ENCODE measurements at regions not wholly inside any gene's neighbourhood (a gene's known extent, or its start where the extent isn't known, plus 50 kb on each side); places are given as distances from the start of the nearest gene placed in this dataset.

DNA sequence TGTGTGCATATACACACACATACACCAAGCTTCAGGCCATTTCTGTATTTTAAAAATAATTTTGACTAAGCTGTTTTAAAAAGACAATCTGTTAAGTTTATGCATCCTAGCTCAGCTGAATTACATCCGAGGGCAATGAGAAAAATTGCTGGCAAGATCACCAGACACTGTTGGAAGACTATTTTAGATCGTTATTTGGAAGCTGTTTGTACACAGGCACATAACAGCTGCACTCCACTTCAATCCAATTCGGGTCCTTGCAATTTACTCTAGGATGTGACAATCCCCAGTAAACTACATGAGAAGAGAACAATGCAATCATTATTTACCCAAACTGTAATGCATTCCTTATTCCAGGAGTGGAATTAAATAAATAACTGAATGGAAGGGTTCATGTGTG, 79.3 kb upstream of the RASA1 start:
- H3K27ac Mint-ChIP-seq = no peak overlapping the region
- H3K9me3 Mint-ChIP-seq = no peaks in the 10 kb centered on the region
- no peak overlapping the region for H3K4me3 Mint-ChIP-seq
- H3K9me3 ChIP-seq (ENCODE audit: control insufficient read depth in 1 of 2, low read length in 2 of 2) = no peaks in the 10 kb centered on the region
- no peak for DNase-seq
- H3K4me1 ChIP-seq (ENCODE audit: insufficient read depth, low read length) = no peaks in the 10 kb centered on the region
- peaks cover 8 to 21% (median 14%) of the 10 kb centered on the region in 4 donors for H3K4me1 Mint-ChIP-seq
- POLR2A ChIA-PET (ENCODE audit: partially characterized antibody) = no interaction called here
- CTCF ChIA-PET (ENCODE audit: partially characterized antibody) = no interaction called here
- H3K27me3 Mint-ChIP-seq = no peaks in the 10 kb centered on the region
- intact Hi-C loops (cut with micrococcal nuclease) = no loop called here
- no peaks in the 10 kb centered on the region for H3K36me3 ChIP-seq (ENCODE audit: insufficient read depth, low read length)
- H3K27ac ChIP-seq (ENCODE audit: low read depth, low read length) = no peak overlapping the region
- no peaks in the 10 kb centered on the region for H3K27me3 ChIP-seq (ENCODE audit: insufficient read depth, low read length)
- no peak overlapping the region for H3K4me3 ChIP-seq (ENCODE audit: low read length in 2 of 2)
- H3K36me3 Mint-ChIP-seq = no peaks in the 10 kb centered on the region

DNA sequence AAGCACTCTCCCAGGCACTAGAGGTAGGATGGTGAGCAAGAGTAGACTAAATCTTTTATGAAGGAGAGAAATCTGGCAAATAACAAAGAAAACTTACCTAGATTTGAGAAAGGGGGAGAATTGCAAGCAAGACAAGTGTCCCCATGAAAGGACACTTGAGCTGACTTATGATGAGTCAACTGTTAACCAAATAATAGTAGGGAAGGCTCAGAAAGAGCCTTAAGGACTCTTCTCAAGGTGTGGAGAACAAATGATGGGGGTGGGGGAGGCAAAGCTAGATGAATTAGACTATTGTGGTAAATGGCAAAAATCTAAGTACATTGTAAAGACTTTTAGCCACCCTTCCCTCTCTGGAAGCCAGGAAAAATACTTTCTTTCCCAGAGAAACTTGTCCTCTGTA, 77.6 kb upstream of the RASA1 start:
- H3K36me3 Mint-ChIP-seq = no peaks in the 10 kb centered on the region
- CTCF ChIA-PET (ENCODE audit: partially characterized antibody) = no interaction called here
- Histone ChIP-seq H3K4me3 (ENCODE audit: low read length in 2 of 2) (no peak overlapping the region), H3K27me3 (ENCODE audit: insufficient read depth, low read length) (no peaks in the 10 kb centered on the region), H3K36me3 (ENCODE audit: insufficient read depth, low read length) (no peaks in the 10 kb centered on the region), H3K9me3 (ENCODE audit: control insufficient read depth in 1 of 2, low read length in 2 of 2) (no peaks in the 10 kb centered on the region), H3K27ac (ENCODE audit: low read depth, low read length) (no peak overlapping the region), H3K4me1 (ENCODE audit: insufficient read depth, low read length) (peaks cover 5% of the 10 kb centered on the region)
- H3K4me3 Mint-ChIP-seq = no peak overlapping the region
- H3K27me3 Mint-ChIP-seq = no peaks in the 10 kb centered on the region
- DNase-seq = no peak
- peaks cover 12 to 24% (median 15%) of the 10 kb centered on the region in 4 donors for H3K4me1 Mint-ChIP-seq
- intact Hi-C loops (cut with micrococcal nuclease) = no loop called here
- no peaks in the 10 kb centered on the region for H3K9me3 Mint-ChIP-seq
- H3K27ac Mint-ChIP-seq = no peak overlapping the region
- POLR2A ChIA-PET (ENCODE audit: partially characterized antibody) = no interaction called here

GRCh38 chr5:87190687-87191086, 77.0 kb upstream of the RASA1 start:
- intact Hi-C loops (cut with micrococcal nuclease) = no loop called here
- H3K4me3 ChIP-seq (ENCODE audit: low read length in 2 of 2) = no peak overlapping the region
- Mint-ChIP-seq H3K9me3 (no peaks in the 10 kb centered on the region), H3K27me3 (no peaks in the 10 kb centered on the region), H3K36me3 (no peaks in the 10 kb centered on the region), H3K27ac (no peak overlapping the region), H3K4me3 (no peak overlapping the region), H3K4me1 (peaks cover 18 to 31% (median 22%) of the 10 kb centered on the region in 4 donors)
- H3K36me3 ChIP-seq (ENCODE audit: insufficient read depth, low read length) = no peaks in the 10 kb centered on the region
- no peaks in the 10 kb centered on the region for H3K27me3 ChIP-seq (ENCODE audit: insufficient read depth, low read length)
- ChIA-PET CTCF (ENCODE audit: partially characterized antibody) (no interaction called here), POLR2A (ENCODE audit: partially characterized antibody) (no interaction called here)
- no peaks in the 10 kb centered on the region for H3K9me3 ChIP-seq (ENCODE audit: control insufficient read depth in 1 of 2, low read length in 2 of 2)
- DNase-seq = no peak
- H3K4me1 ChIP-seq (ENCODE audit: insufficient read depth, low read length) = peaks cover 12% of the 10 kb centered on the region
- H3K27ac ChIP-seq (ENCODE audit: low read depth, low read length) = no peak overlapping the region

DNA sequence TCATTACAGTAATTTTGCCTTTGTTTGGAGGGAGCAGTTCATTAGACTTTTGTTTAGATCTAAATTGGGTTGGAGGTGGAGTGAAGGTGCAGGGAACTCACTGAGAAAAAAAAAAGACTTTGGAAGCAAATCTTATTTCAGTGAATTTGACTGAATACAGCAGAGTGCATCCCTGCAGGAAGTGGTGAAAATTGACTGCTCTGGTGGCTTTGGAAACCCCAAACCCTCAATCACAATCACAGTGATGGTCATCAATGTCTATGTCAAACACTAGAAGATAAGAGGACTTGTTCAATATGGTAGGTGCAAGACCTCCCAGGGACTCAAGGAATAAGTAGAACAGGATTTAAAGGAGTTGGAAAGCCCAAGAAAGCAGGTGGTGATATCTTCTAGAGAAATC, 76.0 kb upstream of the RASA1 start:
- no peaks in the 10 kb centered on the region for H3K36me3 ChIP-seq (ENCODE audit: insufficient read depth, low read length)
- Mint-ChIP-seq H3K36me3 (no peaks in the 10 kb centered on the region), H3K27me3 (no peaks in the 10 kb centered on the region), H3K4me3 (no peak overlapping the region), H3K9me3 (no peaks in the 10 kb centered on the region), H3K27ac (no peak overlapping the region), H3K4me1 (peaks cover 18 to 33% (median 23%) of the 10 kb centered on the region in 4 donors)
- H3K4me1 ChIP-seq (ENCODE audit: insufficient read depth, low read length) = peaks cover 13% of the 10 kb centered on the region
- no peak overlapping the region for H3K27ac ChIP-seq (ENCODE audit: low read depth, low read length)
- H3K4me3 ChIP-seq (ENCODE audit: low read length in 2 of 2) = no peak overlapping the region
- intact Hi-C loops (cut with micrococcal nuclease) = no loop called here
- no peaks in the 10 kb centered on the region for H3K9me3 ChIP-seq (ENCODE audit: control insufficient read depth in 1 of 2, low read length in 2 of 2)
- ChIA-PET POLR2A (ENCODE audit: partially characterized antibody) (no interaction called here), CTCF (ENCODE audit: partially characterized antibody) (no interaction called here)
- no peak for DNase-seq
- no peaks in the 10 kb centered on the region for H3K27me3 ChIP-seq (ENCODE audit: insufficient read depth, low read length)

DNA sequence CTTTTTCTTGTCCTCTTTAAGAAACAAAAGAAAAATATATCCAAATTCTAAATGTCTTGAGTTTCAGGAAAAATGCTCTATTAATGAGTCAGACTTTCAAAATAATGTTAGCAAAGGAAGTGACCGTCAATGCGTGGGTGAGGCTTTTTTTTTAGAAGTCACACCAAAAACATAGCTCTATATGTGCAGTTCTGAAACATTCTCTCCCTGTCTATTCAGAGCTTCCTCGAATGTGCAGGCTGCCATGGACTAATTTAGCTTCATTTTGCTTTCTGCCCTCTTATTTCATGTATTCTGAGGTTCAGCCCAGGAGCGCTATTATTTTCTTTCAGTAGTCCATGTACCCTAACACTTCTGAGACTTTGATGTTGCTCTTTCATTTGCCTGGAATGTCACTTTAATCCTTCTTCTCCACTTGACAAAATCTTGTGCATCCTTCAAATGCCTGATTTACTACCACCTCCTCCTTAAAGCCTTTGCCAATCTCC, 72.5 kb upstream of the RASA1 start:
- no peaks in the 10 kb centered on the region for H3K36me3 ChIP-seq (ENCODE audit: insufficient read depth, low read length)
- no peak overlapping the region for H3K27ac ChIP-seq (ENCODE audit: low read depth, low read length)
- peak overlapping the region in 1 of 7 donors; percentile 24 for H3K27ac Mint-ChIP-seq
- no peaks in the 10 kb centered on the region for H3K9me3 ChIP-seq (ENCODE audit: control insufficient read depth in 1 of 2, low read length in 2 of 2)
- DNase-seq = no peak
- peaks cover 16 to 33% (median 23%) of the 10 kb centered on the region in 4 donors for H3K4me1 Mint-ChIP-seq
- no peak overlapping the region for H3K4me3 ChIP-seq (ENCODE audit: low read length in 2 of 2)
- ChIA-PET CTCF (ENCODE audit: partially characterized antibody) (interaction anchor here (0.6 to 1.5 kb wide), 3 partner anchors 11 to 205 kb away, joined by 3 to 5 read pairs (median 3); no protein-coding TSS in a partner anchor), POLR2A (ENCODE audit: partially characterized antibody) (no interaction called here)
- H3K4me3 Mint-ChIP-seq = no peak overlapping the region
- H3K4me1 ChIP-seq (ENCODE audit: insufficient read depth, low read length) = peaks cover 13% of the 10 kb centered on the region
- H3K27me3 Mint-ChIP-seq = no peaks in the 10 kb centered on the region
- intact Hi-C loops (cut with micrococcal nuclease) = no loop called here
- H3K9me3 Mint-ChIP-seq = peaks cover 0 to 3% (median 0%) of the 10 kb centered on the region in 8 donors
- H3K27me3 ChIP-seq (ENCODE audit: insufficient read depth, low read length) = no peaks in the 10 kb centered on the region
- no peaks in the 10 kb centered on the region for H3K36me3 Mint-ChIP-seq

DNA sequence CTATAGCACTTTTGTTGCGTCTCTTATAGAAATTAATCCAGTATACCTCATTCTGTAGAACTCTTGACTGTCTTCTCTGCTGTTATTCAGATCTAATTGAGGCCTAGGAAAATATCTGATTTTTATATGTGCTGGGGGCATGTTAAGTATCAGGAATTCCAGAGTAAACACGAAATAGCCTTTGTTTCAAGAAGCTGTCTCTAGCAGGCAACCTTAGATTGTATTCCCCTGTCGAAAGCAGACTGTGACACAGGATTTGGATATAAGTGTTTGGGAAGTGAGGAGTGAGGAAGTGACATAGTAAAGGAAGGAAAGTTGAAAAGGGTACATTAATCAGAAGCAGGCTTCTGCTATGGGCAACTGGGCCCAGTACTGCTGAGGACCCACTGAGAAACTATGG, 72.1 kb upstream of the RASA1 start:
- peaks cover 14 to 32% (median 23%) of the 10 kb centered on the region in 4 donors for H3K4me1 Mint-ChIP-seq
- Histone ChIP-seq H3K27ac (ENCODE audit: low read depth, low read length) (no peak overlapping the region), H3K4me3 (ENCODE audit: low read length in 2 of 2) (no peak overlapping the region), H3K27me3 (ENCODE audit: insufficient read depth, low read length) (no peaks in the 10 kb centered on the region), H3K36me3 (ENCODE audit: insufficient read depth, low read length) (no peaks in the 10 kb centered on the region), H3K4me1 (ENCODE audit: insufficient read depth, low read length) (peaks cover 13% of the 10 kb centered on the region), H3K9me3 (ENCODE audit: control insufficient read depth in 1 of 2, low read length in 2 of 2) (no peaks in the 10 kb centered on the region)
- H3K4me3 Mint-ChIP-seq = no peak overlapping the region
- DNase-seq = no peak
- intact Hi-C loops (cut with micrococcal nuclease) = no loop called here
- H3K9me3 Mint-ChIP-seq = peaks cover 0 to 3% (median 0%) of the 10 kb centered on the region in 8 donors
- H3K36me3 Mint-ChIP-seq = no peaks in the 10 kb centered on the region
- H3K27me3 Mint-ChIP-seq = no peaks in the 10 kb centered on the region
- POLR2A ChIA-PET (ENCODE audit: partially characterized antibody) = no interaction called here
- CTCF ChIA-PET (ENCODE audit: partially characterized antibody) = interaction anchor here (0.6 to 1.4 kb wide), 2 partner anchors 11 to 101 kb away, joined by 3 read pairs; no protein-coding TSS in a partner anchor
- H3K27ac Mint-ChIP-seq = peak overlapping the region in 2 of 7 donors; percentile 24 to 83

- Mint-ChIP-seq H3K4me1 (peaks cover 6 to 17% (median 13%) of the 10 kb centered on the region in 4 donors), H3K9me3 (peaks cover 0 to 8% (median 0%) of the 10 kb centered on the region in 8 donors), H3K4me3 (no peak overlapping the region), H3K36me3 (no peaks in the 10 kb centered on the region), H3K27ac (no peak overlapping the region), H3K27me3 (no peaks in the 10 kb centered on the region)
- no peaks in the 10 kb centered on the region for H3K36me3 ChIP-seq (ENCODE audit: insufficient read depth, low read length)
- CTCF ChIA-PET (ENCODE audit: partially characterized antibody) = no interaction called here
- DNase-seq = no peak
- H3K27ac ChIP-seq (ENCODE audit: low read depth, low read length) = no peak overlapping the region
- H3K4me3 ChIP-seq (ENCODE audit: low read length in 2 of 2) = no peak overlapping the region
- H3K27me3 ChIP-seq (ENCODE audit: insufficient read depth, low read length) = no peaks in the 10 kb centered on the region
- intact Hi-C loops (cut with micrococcal nuclease) = no loop called here
- POLR2A ChIA-PET (ENCODE audit: partially characterized antibody) = interaction anchor here (1.9 kb wide), 1 partner anchor 15 kb away, joined by 8 read pairs; no protein-coding TSS in a partner anchor
- no peaks in the 10 kb centered on the region for H3K9me3 ChIP-seq (ENCODE audit: control insufficient read depth in 1 of 2, low read length in 2 of 2)
- H3K4me1 ChIP-seq (ENCODE audit: insufficient read depth, low read length) = peaks cover 13% of the 10 kb centered on the region
Measured at GRCh38 chr5:87198010-87198409, 69.7 kb upstream of the RASA1 start.

Data from CD4-positive, alpha-beta memory T cell (primary cell).